Stimulated activated CD8-positive, alpha-beta memory T cell treated with anti-CD3 and anti-CD28 coated beads, Interleukin-2, amount 100 ng/mL, for 48 hours (primary cell): ENCODE measurements at regions not wholly inside any gene's neighbourhood (a gene's known extent, or its start where the extent isn't known, plus 50 kb on each side); places are given as distances from the start of the nearest gene placed in this dataset.

Experiments
- DNase-seq, 2 donors: peaks; one replicate each; pipeline ENCODE4 v3.0.0-alpha.2; 2020; ENCODE audit warnings: low read depth in 2 of 2

GRCh38 chr22:47236161-47236560, 473.7 kb downstream of the TBC1D22A start:
- no peak for DNase-seq

- no peak for DNase-seq
Observed at GRCh38 chr22:47233316-47234243, 471.1 kb downstream of the TBC1D22A start.

GRCh38 chr22:47232753-47233152, 470.3 kb downstream of the TBC1D22A start:
- no peak for DNase-seq

GRCh38 chr22:47232197-47232596, 469.7 kb downstream of the TBC1D22A start:
- DNase-seq = no peak

GRCh38 chr22:47231759-47232158, 469.3 kb downstream of the TBC1D22A start:
- DNase-seq = no peak

GRCh38 chr22:47230741-47231140, 468.3 kb downstream of the TBC1D22A start:
- no peak for DNase-seq

- no peak for DNase-seq
Observed at GRCh38 chr22:47230251-47230650, 467.8 kb downstream of the TBC1D22A start.

GRCh38 chr22:47228767-47229166, 466.3 kb downstream of the TBC1D22A start:
- no peak for DNase-seq

- DNase-seq = no peak
Observed at GRCh38 chr22:47225931-47226633, 463.6 kb downstream of the TBC1D22A start.

- DNase-seq = no peak
Observed at GRCh38 chr22:47225080-47225930, 462.9 kb downstream of the TBC1D22A start.
